H1 (cell line): ENCODE measurements at regions not wholly inside any gene's neighbourhood (a gene's known extent, or its start where the extent isn't known, plus 50 kb on each side); places are given as distances from the start of the nearest gene placed in this dataset.

ENCODE experiments used
- CTCF ChIA-PET: fragments of 300-600 bp; sonication (Branson Sonifier 250); formaldehyde crosslinking; loops from one replicate; lab custom pipeline; 2021; ENCODE audit not compliant: partially characterized antibody; lab: Charles Lee
- POLR2A ChIA-PET: fragments of 300-600 bp; sonication (Branson Sonifier 250); formaldehyde crosslinking; loops from one replicate; lab custom pipeline; 2021; ENCODE audit warnings: inconsistent platforms; ENCODE audit not compliant: partially characterized antibody; lab: Charles Lee
- DNase-seq, 2 experiments: peaks; one replicate each; pipeline versions ENCODE4 v3.0.0 to v3.0.0-alpha.2; 2010 to 2022; ENCODE audit warnings: low spot score in 2 of 2, low read depth in 1 of 2, mixed read lengths in 1 of 2
- FAIRE-seq: peaks from 2 replicates; lab custom pipeline; 2011; peaks lifted over from hg19 to GRCh38; lab: Jason Lieb, UNC
- H2AFZ ChIP-seq: 2 replicates; pipeline ENCODE4 v1.8.1; 2012; ENCODE audit warnings: low read length, inconsistent platforms
- H2AK5ac ChIP-seq: 2 replicates; pipeline ENCODE4 v1.6.1; 2013; ENCODE audit warnings: low read depth, low read length
- H2BK120ac ChIP-seq: replicated peaks from 2 replicates; pipeline ENCODE3; 2013; ENCODE audit warnings: low read depth, low read length, inconsistent platforms
- H2BK12ac ChIP-seq: 2 replicates; pipeline ENCODE4 v1.6.1; 2013; ENCODE audit warnings: low read depth, low read length
- H2BK15ac ChIP-seq: 2 replicates; pipeline ENCODE4 v1.6.1; 2013; ENCODE audit warnings: low read length
- H2BK20ac ChIP-seq: 2 replicates; pipeline ENCODE4 v1.6.1; 2013; ENCODE audit warnings: low read length
- H2BK5ac ChIP-seq: 2 replicates; pipeline ENCODE4 v1.6.1; 2013; ENCODE audit warnings: low read depth, low read length
- H3K14ac ChIP-seq: 2 replicates; pipeline ENCODE4 v1.6.1; 2013; ENCODE audit warnings: inconsistent platforms; ENCODE audit not compliant: insufficient read length
- H3K18ac ChIP-seq: 2 replicates; pipeline ENCODE4 v1.6.1; 2013; ENCODE audit warnings: low read length; ENCODE audit errors: extremely low read depth
- H3K23ac ChIP-seq: 2 replicates; pipeline ENCODE4 v1.6.1; 2013; ENCODE audit warnings: inconsistent platforms; ENCODE audit not compliant: insufficient read length
- H3K23me2 ChIP-seq: 2 replicates; pipeline ENCODE4 v1.6.1; 2013; ENCODE audit warnings: low read depth, low read length
- H3K27ac ChIP-seq: 2 replicates; pipeline ENCODE4 v1.6.1; 2011; ENCODE audit warnings: low read depth, low read length, inconsistent platforms
- H3K27me3 ChIP-seq, 4 experiments: replicated peaks in 1 of 4; 1 replicate in 1 of 4; 2 replicates in 3 of 4; pipeline versions ENCODE4 v1.6.1 to v1.8.1; 2011 to 2013; ENCODE audit warnings: low read length in 3 of 4, mild to moderate bottlenecking in 3 of 4, inconsistent platforms in 2 of 4, mixed read lengths in 2 of 4, moderate library complexity in 1 of 4; ENCODE audit not compliant: control insufficient read depth in 3 of 4, insufficient read depth in 3 of 4; ENCODE audit errors: extremely low read depth in 1 of 4
- H3K36me3 ChIP-seq, 4 experiments: 2 replicates each; pipeline versions ENCODE4 v1.6.1 to v1.8.1; 2011 to 2013; ENCODE audit warnings: mild to moderate bottlenecking in 4 of 4, low read length in 3 of 4, moderate library complexity in 2 of 4, control low read depth in 1 of 4, inconsistent platforms in 1 of 4; ENCODE audit not compliant: insufficient read depth in 4 of 4, control insufficient read depth in 2 of 4
- H3K4ac ChIP-seq: replicated peaks from 2 replicates; pipeline ENCODE3; 2013; ENCODE audit warnings: low read length, low read depth, mixed read lengths, inconsistent platforms; ENCODE audit not compliant: insufficient read length
- H3K4me1 ChIP-seq, 4 experiments: replicated peaks in 1 of 4; 1 replicate in 1 of 4; 2 replicates in 3 of 4; pipeline versions ENCODE4 v1.6.1 to v1.8.1; 2011 to 2013; ENCODE audit warnings: low read length in 3 of 4, inconsistent platforms in 2 of 4, mixed read lengths in 1 of 4; ENCODE audit not compliant: insufficient read depth in 4 of 4, control insufficient read depth in 3 of 4
- H3K4me2 ChIP-seq, 2 experiments: 2 replicates each; pipeline versions ENCODE4 v1.6.1 to v1.8.1; 2011 to 2013; ENCODE audit warnings: low read depth in 2 of 2, low read length in 2 of 2, control low read depth in 1 of 2, inconsistent platforms in 1 of 2, mild to moderate bottlenecking in 1 of 2; ENCODE audit not compliant: insufficient read depth in 1 of 2
- H3K4me3 ChIP-seq, 4 experiments: fragments of 200-600, 300-600 bp in 1 of 4; sonication (generic), shearing (Covaris generic), sonication (Bioruptor Twin) in 1 of 4; 2 replicates each; pipeline versions ENCODE4 v1.5.1 to v1.8.1; 2011 to 2016; ENCODE audit warnings: low read length in 4 of 4, low read depth in 3 of 4, control low read depth in 2 of 4, inconsistent platforms in 2 of 4, mild to moderate bottlenecking in 2 of 4, mixed read lengths in 1 of 4, moderate library complexity in 1 of 4; ENCODE audit not compliant: insufficient read depth in 2 of 4; ENCODE audit errors: extremely low read depth in 1 of 4
- H3K56ac ChIP-seq: replicated peaks from 2 replicates; pipeline ENCODE3; 2013; ENCODE audit warnings: low read depth, mild to moderate bottlenecking, mixed read lengths, low read length, inconsistent platforms; ENCODE audit not compliant: insufficient read length
- H3K79me1 ChIP-seq: 2 replicates; pipeline ENCODE4 v1.6.1; 2013; ENCODE audit warnings: low read depth, low read length, control low read depth
- H3K79me2 ChIP-seq, 2 experiments: 2 replicates each; pipeline versions ENCODE4 v1.6.1 to v1.8.1; 2012 to 2013; ENCODE audit warnings: low read length in 2 of 2, mild to moderate bottlenecking in 2 of 2, inconsistent platforms in 1 of 2; ENCODE audit not compliant: insufficient read depth in 2 of 2, control insufficient read depth in 1 of 2
- H3K9ac ChIP-seq, 4 experiments: replicated peaks in 1 of 4; 1 replicate in 1 of 4; 2 replicates in 3 of 4; pipeline versions ENCODE4 v1.6.1 to v1.8.1; 2011 to 2013; ENCODE audit warnings: low read depth in 3 of 4, low read length in 3 of 4, control low read depth in 2 of 4, mild to moderate bottlenecking in 2 of 4, moderate library complexity in 2 of 4, inconsistent platforms in 1 of 4; ENCODE audit errors: extremely low read depth in 1 of 4
- H3K9me3 ChIP-seq, 2 experiments: 2 replicates each; pipeline versions ENCODE4 v1.6.1 to v1.8.1; 2012 to 2013; ENCODE audit warnings: mild to moderate bottlenecking in 2 of 2, moderate library complexity in 2 of 2, control low read depth in 1 of 2, inconsistent platforms in 1 of 2, low read depth in 1 of 2, low read length in 1 of 2, mixed read lengths in 1 of 2; ENCODE audit not compliant: insufficient read depth in 2 of 2
- H4K20me1 ChIP-seq, 2 experiments: replicated peaks in 1 of 2; 2 replicates each; pipeline versions ENCODE3 to v1.8.1; 2011 to 2013; ENCODE audit warnings: inconsistent platforms in 2 of 2, low read length in 2 of 2, mild to moderate bottlenecking in 1 of 2; ENCODE audit not compliant: insufficient read depth in 2 of 2, control insufficient read depth in 1 of 2
- H4K5ac ChIP-seq: 2 replicates; pipeline ENCODE4 v1.6.1; 2013; ENCODE audit warnings: low read length, low read depth, mixed read lengths, inconsistent platforms; ENCODE audit not compliant: insufficient read length
- H4K8ac ChIP-seq: 2 replicates; pipeline ENCODE4 v1.8.0; 2013; ENCODE audit warnings: mild to moderate bottlenecking, moderate library complexity, low read length, inconsistent platforms; ENCODE audit not compliant: insufficient read depth; ENCODE audit errors: extremely low read depth
- H4K91ac ChIP-seq: replicated peaks from 2 replicates; pipeline ENCODE3; 2013; ENCODE audit warnings: low read length, mixed read lengths, inconsistent platforms; ENCODE audit not compliant: insufficient read length
- RXRA ChIP-seq: IDR thresholded peaks from 2 replicates; pipeline ENCODE4 v1.6.1; 2011; ENCODE audit warnings: low read depth, mild to moderate bottlenecking, low read length, moderate library complexity; ENCODE audit not compliant: insufficient read depth
- TCF12 ChIP-seq: IDR thresholded peaks from 2 replicates; pipeline ENCODE4 v1.6.1; 2011; ENCODE audit warnings: low read depth, mild to moderate bottlenecking, low read length
- WGBS, 2 experiments: shearing (Covaris generic) in 1 of 2; methylation state at CpG; one replicate each; pipeline versions ENCODE4 v1.1.6 to v1.1.7; 2013 to 2015; ENCODE audit warnings: low lambda C conversion rate in 2 of 2, mixed read lengths in 2 of 2, inconsistent platforms in 1 of 2, low coverage in 1 of 2, missing lambda C conversion rate in 1 of 2; ENCODE audit not compliant: insufficient replicate concordance in 2 of 2, insufficient coverage in 1 of 2, insufficient read length in 1 of 2; ENCODE audit errors: extremely low coverage in 1 of 2, missing lambda C conversion rate in 1 of 2; 5-methylcytosine and 5-hydroxymethylcytosine counted together

DNA sequence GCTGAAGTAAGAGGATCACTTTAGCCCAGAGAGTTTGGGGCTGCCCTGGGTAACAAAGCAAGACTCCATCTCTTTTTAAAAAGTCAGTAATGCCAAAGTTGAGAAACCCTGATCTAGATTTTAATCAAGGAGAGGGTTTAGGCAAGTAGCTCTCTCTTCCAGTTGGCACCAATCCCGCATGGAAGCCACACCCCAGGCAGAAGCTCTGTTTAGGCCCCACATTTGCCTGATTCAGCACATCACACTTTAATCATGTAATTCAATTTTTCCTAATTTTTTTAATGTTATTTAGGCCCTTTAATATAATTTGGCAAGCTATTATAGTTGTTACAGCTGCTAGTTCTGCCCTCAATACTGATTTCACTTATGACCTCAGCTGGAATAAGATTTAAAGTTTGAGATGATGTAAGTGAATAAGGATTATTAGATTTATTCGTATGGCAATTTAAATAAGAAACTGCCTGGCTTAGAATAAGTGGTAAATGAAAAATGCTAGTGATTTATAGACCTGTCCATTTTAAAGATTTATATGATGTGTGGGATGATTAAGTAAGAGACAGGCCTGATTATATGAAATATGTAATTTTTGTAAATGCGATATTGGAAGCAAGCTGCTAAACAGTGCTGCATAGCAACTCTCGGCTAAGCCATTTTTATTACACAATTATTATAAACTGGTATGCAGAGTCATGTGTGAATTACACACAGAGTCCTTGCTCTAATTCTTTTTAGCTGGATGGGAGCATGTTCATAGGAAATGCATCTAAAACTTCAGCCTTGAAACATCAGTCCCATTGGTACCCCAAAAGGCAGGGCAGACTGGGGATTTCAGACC is 80.2 kb upstream of the NFE2L3 start:
- Histone ChIP-seq H2BK120ac (no peak overlapping the region), H3K9ac (no peak overlapping the region), H3K56ac (no peak overlapping the region), H2AK5ac (no peak overlapping the region), H4K91ac (no peak overlapping the region), H4K8ac (no peak overlapping the region), H3K23me2 (no peaks in the 10 kb centered on the region), H2BK5ac (no peak overlapping the region), H3K9me3 (no peaks in the 10 kb centered on the region), H3K36me3 (no peaks in the 10 kb centered on the region), H2BK20ac (no peak overlapping the region), H3K4ac (no peak overlapping the region), H3K23ac (no peak overlapping the region), H2BK12ac (no peak overlapping the region), H3K79me1 (no peaks in the 10 kb centered on the region), H2AFZ (peak overlapping the region; percentile 35; the same call in 1 of the 2 replicates), H3K27me3 (no peaks in the 10 kb centered on the region; a peak in 1 of 7 replicates), H3K4me3 (no peak overlapping the region), H3K27ac (no peak overlapping the region), H3K79me2 (no peaks in the 10 kb centered on the region), H3K4me1 (peaks cover 0 to 6% (median 5%) of the 10 kb centered on the region in 4 experiments; a peak in 4 of 7 replicates), H3K14ac (no peak overlapping the region), H4K20me1 (no peaks in the 10 kb centered on the region), H4K5ac (no peak overlapping the region), H3K4me2 (no peak overlapping the region), H3K18ac (no peak overlapping the region), H2BK15ac (no peak overlapping the region)
- no peak for DNase-seq
- no peak for TF ChIP-seq TCF12
- TF ChIP-seq RXRA, result no peak
- 89 to 100% methylated on average over 1 to 4 of the region's 4 CpGs for WGBS, 2 experiments
- ChIA-PET POLR2A (interaction anchor here (0.6 to 1.2 kb wide), 2 partner anchors 114 to 128 kb away, joined by 3 to 4 read pairs; partner anchors contain the start of gene HNRNPA2B1), CTCF (interaction anchor here (0.8 to 2.4 kb wide), 5 partner anchors 10 to 179 kb away, joined by 3 to 6 read pairs (median 3); no protein-coding TSS in a partner anchor)
- no peak for FAIRE-seq
